Embryonic facial prominence (tissue), 1 donor: ENCODE measurements at regions not wholly inside any gene's neighbourhood (a gene's known extent, or its start where the extent isn't known, plus 50 kb on each side); places are given as distances from the start of the nearest gene placed in this dataset.
"Not testable (repeated sequence)": the region's sequence is repeated elsewhere in the genome, so short reads cannot be mapped to it uniquely, and the experiment has no call there.

Experiments
- DNase-seq: peaks from one replicate; pipeline ENCODE4 v3.0.0-alpha.2; 2016; ENCODE audit errors: extremely low spot score

DNA sequence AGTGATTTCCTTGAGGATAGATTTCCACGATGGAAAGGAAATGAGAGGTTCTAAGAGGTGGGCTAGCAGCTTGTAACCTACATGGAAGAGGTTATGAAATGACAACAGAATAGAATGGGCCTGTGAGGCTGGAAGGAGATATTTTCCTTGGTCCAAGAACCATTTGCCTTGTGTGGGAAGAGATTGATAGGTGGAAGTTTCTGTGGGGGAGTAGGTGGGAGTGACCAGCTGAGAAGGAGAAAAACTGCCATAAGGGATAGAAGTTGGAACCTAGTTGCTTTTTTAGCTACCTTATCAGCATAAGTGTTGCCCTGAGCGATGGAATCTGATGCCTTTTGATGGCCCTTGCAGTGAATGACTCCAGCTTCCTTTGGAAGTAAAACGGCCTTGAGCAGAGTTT is 60.4 kb upstream of the NAA35 start:
- not testable (repeated sequence) for DNase-seq

DNA sequence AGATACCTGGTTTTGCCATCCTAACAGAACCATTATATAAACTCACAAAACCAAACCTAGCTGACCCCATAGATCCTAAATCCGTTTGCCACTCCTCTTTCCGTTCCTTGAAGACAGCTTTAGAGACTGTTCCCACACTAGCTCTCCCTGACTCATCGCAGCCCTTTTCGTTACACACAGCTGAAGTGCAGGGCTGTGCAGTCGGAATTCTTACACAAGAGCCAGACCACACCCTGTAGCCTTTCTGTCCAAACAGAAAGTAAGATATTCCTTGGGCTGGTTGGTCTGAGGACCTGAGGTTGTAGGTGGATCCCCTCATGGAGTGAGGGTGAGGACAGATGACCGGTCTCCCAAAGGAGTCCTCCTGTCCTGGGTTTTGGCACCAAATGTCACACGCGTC is 56.7 kb upstream of the NAA35 start:
- no peak for DNase-seq

DNA sequence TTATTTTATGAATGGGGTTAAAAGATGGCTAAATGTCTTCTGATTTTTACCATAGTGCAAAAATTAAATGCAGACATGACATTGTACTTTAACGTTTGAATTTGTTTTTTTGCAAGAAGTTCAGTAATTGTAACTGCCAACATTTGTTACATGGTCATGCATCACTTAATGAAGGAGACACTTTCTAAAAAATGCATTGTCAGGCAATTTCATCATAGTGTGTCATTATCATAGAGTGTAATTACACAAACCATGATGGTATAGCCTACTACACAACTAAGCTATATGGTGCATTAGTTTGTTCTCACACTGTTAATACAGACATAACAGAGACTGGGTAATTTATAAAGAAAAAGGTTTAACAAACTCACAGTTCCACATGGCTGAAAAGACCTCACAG is 50.0 kb upstream of the NAA35 start:
- DNase-seq = no peak
